EL (cell line): ENCODE measurements at regions not wholly inside any gene's neighbourhood (a gene's known extent, or its start where the extent isn't known, plus 50 kb on each side); places are given as distances from the start of the nearest gene placed in this dataset.
A peak's percentile ranks its signal among the peaks of the same experiment; 100 is the strongest.
"Not testable (repeated sequence)": the region's sequence is repeated elsewhere in the genome, so short reads cannot be mapped to it uniquely, and the experiment has no call there.

ENCODE experiments used
- DNase-seq: peaks from one replicate; pipeline ENCODE4 v3.0.0-alpha.2; 2016

DNA sequence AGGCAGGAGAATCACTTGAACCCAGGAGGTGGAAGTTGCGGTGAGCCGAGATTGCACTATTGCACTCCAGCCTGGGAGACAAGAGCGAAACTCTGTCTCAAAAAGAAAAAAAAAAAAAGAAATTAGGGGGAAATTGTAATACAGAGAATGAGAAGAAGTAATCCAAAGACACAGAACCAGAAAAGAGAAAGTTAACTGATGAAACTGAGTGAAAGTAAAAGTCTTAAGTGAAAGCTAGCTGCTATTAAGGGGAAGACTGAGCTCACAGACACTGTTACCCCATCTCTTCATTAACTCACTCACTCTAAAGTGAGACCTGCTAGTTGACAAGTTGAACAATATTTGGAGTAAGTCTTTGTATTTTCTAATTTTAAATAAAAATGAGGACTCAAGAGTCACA, 763.0 kb upstream of the PCDH10 start:
- DNase-seq: no peak

DNA sequence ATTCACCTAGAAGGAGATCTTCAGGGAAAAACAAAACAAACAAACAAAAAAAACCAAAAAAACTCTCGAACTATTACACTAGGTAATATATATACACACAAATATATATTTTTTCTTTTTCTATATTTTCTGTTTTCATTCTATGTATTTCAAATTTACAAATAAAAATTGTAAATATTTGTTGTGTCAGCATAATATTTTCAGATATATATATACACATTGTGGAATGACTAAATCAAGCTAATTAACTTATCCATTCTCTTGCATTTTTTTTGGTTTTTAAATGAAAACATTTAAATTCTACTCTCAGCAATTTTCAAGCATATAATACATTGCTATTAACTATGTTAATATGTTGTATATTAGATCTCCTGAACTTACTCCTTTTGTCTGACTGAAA, 762.0 kb upstream of the PCDH10 start:
- no peak for DNase-seq

GRCh38 chr4:132395561-132395960, 753.5 kb upstream of the PCDH10 start:
- DNase-seq: no peak

DNA sequence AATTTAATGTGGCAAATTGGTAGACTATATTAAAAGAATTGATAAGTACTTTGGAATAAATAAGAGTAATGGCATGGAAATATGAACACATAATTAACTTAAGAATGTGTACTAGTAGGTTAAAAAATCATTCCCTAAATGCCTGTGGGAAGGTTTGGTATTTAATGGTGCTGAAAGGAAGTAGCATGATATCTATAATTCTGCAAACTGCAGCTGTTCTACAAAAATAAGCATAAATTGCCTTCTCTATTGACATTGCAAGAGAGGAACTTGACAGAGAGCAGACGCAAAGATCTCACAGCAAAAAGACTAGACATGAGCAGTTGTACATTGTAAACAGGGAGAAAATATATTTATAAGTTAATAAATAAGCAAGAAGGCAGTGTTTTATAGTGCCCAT, 752.5 kb upstream of the PCDH10 start:
- DNase-seq: peak; percentile 5

- DNase-seq: no peak
These were observed 731.9 kb upstream of the PCDH10 start for GRCh38 chr4:132417220-132417619.

DNA sequence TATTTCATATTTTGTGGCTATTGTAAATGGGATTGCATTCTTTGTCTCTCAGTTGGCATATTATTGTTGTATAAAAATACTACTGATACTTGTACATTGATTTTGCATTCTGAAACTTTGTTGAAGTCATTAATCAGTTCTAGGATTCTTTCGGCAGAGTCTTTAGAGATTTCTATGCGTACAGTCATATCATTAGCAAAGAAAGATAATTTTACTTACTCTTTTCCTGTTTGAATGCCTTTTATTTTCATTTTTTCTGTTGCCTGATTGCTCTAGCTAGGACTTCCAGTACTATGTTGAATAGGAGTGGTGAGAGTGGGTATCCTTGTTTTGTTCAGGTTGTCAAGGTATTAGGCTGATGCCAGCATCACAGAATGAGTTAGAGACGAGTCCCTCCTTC, 722.0 kb upstream of the PCDH10 start:
- DNase-seq: no peak

- DNase-seq: no peak
These were observed 712.0 kb upstream of the PCDH10 start for GRCh38 chr4:132437117-132437516.

- DNase-seq: no peak
These were observed 703.7 kb upstream of the PCDH10 start for GRCh38 chr4:132445386-132445785.

GRCh38 chr4:132457987-132458386, 691.1 kb upstream of the PCDH10 start:
- not testable (repeated sequence) for DNase-seq

GRCh38 chr4:132479543-132479942, 669.6 kb upstream of the PCDH10 start:
- no peak for DNase-seq

DNA sequence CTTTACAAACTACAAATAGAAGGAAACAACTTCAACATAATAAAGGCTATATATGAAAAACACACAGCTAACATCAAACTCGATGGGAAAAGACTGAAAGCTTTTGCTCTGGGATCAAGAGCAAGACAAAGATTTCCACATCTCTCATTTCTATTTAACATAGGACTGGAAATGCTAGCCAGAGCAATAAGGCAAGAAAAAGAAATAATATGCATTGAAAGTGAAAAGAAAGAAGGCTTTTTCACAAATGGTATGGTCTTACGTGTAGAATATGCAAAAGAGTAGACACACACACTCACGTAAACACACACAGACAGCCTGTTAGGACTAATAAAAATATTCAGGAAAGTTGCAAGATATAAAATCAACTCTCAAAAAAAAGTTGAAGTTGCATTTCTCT, 660.5 kb upstream of the PCDH10 start:
- DNase-seq: no peak

DNA sequence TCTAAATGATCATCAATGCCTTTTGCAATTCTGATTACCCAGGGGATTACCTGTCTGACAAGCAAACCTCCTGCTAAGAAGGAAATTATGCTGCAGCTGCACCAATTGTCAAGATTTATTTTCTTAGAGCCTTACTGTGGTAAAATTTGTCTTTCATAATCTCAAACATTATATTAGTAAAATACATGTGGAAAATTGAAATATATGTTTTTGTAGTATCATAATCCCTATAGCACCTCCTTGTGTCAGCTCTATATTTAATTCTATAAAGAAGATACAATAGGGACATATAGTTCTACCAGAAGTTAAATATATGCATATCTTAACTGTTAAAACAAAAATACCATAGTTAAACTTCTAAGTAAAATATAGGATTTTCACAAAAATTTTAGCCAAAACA, 655.6 kb upstream of the PCDH10 start:
- no peak for DNase-seq

GRCh38 chr4:132495267-132495812, 653.8 kb upstream of the PCDH10 start:
- not testable (repeated sequence) for DNase-seq

GRCh38 chr4:132498215-132498614, 650.9 kb upstream of the PCDH10 start:
- DNase-seq: no peak

GRCh38 chr4:132502096-132502552, 647.0 kb upstream of the PCDH10 start:
- no peak for DNase-seq

- DNase-seq: peak; percentile 1
These were observed 644.7 kb upstream of the PCDH10 start for GRCh38 chr4:132504438-132504837.

DNA sequence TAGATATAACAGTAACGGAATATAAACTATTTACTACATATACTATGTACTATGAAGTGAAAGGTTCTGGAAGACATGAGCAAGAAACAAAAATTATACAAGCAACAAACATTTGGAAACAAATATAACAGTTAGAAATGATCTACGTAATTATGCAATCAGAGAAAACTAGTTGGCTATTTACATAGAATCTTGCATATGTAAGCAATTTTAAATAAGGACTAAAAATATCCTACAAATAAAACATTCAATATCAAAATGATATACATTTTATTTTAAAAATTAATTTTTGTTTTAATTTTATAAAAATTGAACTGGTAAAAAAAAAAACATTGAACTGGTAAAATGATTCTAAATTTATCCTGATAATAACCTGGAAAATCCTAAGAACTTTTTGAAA, 642.5 kb upstream of the PCDH10 start:
- no peak for DNase-seq

DNA sequence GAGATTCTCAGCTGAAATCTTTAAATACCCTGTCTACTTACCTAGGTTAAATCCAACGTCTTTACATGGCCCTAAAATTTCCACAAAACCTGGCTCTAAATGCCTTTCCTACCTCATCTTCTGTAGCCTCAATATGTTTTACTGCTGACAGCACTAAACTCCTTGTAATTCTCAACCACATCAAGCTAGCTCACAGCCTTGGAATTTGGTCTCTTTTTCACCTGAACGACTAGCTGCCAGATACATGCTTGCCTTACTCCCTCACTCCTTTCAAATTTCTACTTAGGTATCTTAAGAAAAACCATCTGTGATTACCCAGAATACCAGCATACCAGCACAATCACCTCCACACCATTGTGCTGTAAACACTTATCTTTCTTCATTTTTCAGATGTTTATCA, 635.6 kb upstream of the PCDH10 start:
- no peak for DNase-seq

DNA sequence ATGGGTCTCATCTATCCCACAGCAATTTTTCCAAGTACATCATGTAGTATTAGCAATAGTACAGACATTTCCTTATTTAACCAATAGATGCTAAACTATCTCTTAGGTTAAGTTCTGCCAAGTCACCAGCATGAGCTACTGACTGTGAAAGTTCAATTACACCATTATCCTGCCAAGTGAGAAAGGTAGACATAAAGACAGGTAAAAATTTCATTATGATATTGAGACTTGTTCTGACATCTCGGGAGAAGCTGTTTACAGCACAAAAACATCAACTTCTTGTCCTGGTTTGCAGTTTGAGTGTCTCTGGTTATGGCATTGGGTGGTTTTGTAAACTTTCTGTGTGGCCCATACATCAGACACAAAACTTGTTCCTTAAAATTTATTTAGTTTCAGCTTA, 622.4 kb upstream of the PCDH10 start:
- DNase-seq: no peak

GRCh38 chr4:132527817-132528216, 621.3 kb upstream of the PCDH10 start:
- no peak for DNase-seq

GRCh38 chr4:132530861-132531260, 618.2 kb upstream of the PCDH10 start:
- DNase-seq: no peak

GRCh38 chr4:132540268-132540667, 608.8 kb upstream of the PCDH10 start:
- no peak for DNase-seq

DNA sequence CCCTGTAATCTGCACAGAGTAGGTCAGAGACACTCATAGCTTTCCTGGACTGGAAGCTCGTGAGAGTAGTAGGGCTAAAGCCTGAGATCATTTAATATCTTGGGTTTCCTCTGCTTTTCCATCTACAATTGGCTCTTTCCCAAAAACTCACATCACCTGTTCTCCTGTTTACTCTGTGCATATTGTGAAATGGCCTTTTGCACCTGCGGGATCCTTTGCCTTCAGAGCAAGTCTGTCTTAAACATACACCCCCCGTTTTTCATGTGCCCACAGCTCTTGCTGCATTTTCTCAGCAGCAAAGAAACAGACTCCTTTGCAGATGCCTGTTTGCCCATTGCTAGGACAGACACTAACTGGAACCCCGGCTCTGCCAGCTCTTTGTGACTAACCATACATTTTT, 608.3 kb upstream of the PCDH10 start:
- no peak for DNase-seq

DNA sequence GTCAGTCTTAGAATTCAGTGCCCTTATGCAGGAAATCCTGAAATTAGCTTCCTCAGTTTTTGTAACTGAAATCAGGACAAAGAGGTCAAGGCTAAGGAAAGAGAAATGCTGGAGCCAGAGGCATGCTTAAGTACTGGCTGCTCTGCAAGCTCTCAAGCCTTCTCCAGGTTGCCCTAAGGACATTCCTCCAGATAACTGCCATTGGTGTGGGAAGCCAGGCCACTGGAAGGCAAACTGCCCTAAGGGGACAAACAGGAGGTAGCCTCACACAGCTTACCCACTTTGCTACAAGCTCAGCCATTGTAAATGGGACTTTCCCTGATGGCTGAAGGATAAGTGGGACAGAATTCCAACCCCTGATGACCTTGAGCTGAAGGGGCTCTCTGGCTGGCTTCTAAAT, 606.9 kb upstream of the PCDH10 start:
- no peak for DNase-seq

DNA sequence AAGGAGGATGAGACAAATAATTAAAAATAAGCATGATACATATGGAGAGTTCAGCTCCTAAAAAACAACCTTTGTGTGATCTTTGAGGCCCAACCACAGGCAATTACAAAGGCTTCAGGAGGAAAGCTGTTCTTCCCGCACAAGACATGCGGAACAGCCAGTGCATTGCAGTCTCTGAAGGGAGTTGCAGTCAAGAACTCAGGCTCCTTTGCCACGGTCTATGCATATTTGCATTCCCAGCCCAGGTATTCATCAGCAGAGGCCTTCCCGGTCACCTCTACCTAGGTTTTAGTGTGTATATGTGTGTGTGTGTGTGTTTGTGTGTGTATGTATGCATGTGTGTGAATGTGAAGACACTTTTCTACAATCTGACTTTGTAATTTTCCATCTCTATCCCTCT, 600.6 kb upstream of the PCDH10 start:
- DNase-seq: no peak

DNA sequence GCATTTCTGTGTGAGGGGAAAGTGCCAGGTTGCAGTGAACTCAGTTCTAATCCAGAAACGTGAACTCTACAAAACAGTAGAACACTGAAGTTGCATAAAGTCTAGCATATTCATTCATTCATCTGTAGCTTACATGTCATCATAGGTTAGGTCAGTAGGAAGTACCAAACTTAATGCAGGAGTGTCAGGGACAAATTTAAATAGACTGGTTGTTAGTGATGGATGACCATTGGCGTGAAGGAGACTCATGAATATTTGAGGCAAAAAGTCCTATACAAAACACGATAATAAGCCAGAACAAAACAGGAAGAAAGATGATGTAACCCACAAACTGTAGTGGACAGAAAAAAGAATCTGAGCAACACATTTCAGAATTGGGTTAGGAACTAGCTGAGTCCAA, 592.8 kb upstream of the PCDH10 start:
- DNase-seq: no peak
